Endothelial cell (in vitro differentiated cells): ENCODE measurements at regions not wholly inside any gene's neighbourhood (a gene's known extent, or its start where the extent isn't known, plus 50 kb on each side); places are given as distances from the start of the nearest gene placed in this dataset.

ENCODE experiments used
- DNase-seq: peaks from one replicate; pipeline ENCODE4 v3.0.0; 2021; ENCODE audit warnings: low spot score
- H3K27ac Mint-ChIP-seq: one replicate; pipeline ENCODE4 v1.8.0; 2021; ENCODE audit warnings: mixed read lengths, inconsistent platforms; ENCODE audit not compliant: unreplicated experiment
- H3K27me3 Mint-ChIP-seq: one replicate; pipeline ENCODE4 v1.8.0; 2021; ENCODE audit warnings: mild to moderate bottlenecking, moderate library complexity, mixed read lengths, inconsistent platforms; ENCODE audit not compliant: unreplicated experiment
- H3K36me3 Mint-ChIP-seq: one replicate; pipeline ENCODE4 v1.8.0; 2021; ENCODE audit warnings: mild to moderate bottlenecking, low read depth, mixed read lengths, inconsistent platforms; ENCODE audit not compliant: unreplicated experiment
- H3K4me1 Mint-ChIP-seq: one replicate; pipeline ENCODE4 v1.8.0; 2021; ENCODE audit warnings: mild to moderate bottlenecking, mixed read lengths, inconsistent platforms; ENCODE audit not compliant: unreplicated experiment
- H3K4me3 Mint-ChIP-seq: one replicate; pipeline ENCODE4 v1.8.0; 2021; ENCODE audit warnings: mild to moderate bottlenecking, mixed read lengths, inconsistent platforms; ENCODE audit not compliant: unreplicated experiment
- H3K9me3 Mint-ChIP-seq: one replicate; pipeline ENCODE4 v1.8.0; 2021; ENCODE audit warnings: mixed read lengths, inconsistent platforms; ENCODE audit not compliant: unreplicated experiment
- TF ChIP-seq, protein P1 (sequence below): fragments of 200-600 bp; sonication (generic); IDR thresholded peaks from one replicate; pipeline ENCODE4 v1.5.0; 2021; ENCODE audit warnings: antibody characterized with exemption; ENCODE audit not compliant: unreplicated experiment

- Mint-ChIP-seq H3K4me1 (no peaks in the 10 kb centered on the region), H3K27me3 (peaks cover 2% of the 10 kb centered on the region), H3K4me3 (no peak overlapping the region), H3K27ac (no peak overlapping the region), H3K9me3 (no peaks in the 10 kb centered on the region), H3K36me3 (no peaks in the 10 kb centered on the region)
- TF ChIP-seq, protein P1, sequence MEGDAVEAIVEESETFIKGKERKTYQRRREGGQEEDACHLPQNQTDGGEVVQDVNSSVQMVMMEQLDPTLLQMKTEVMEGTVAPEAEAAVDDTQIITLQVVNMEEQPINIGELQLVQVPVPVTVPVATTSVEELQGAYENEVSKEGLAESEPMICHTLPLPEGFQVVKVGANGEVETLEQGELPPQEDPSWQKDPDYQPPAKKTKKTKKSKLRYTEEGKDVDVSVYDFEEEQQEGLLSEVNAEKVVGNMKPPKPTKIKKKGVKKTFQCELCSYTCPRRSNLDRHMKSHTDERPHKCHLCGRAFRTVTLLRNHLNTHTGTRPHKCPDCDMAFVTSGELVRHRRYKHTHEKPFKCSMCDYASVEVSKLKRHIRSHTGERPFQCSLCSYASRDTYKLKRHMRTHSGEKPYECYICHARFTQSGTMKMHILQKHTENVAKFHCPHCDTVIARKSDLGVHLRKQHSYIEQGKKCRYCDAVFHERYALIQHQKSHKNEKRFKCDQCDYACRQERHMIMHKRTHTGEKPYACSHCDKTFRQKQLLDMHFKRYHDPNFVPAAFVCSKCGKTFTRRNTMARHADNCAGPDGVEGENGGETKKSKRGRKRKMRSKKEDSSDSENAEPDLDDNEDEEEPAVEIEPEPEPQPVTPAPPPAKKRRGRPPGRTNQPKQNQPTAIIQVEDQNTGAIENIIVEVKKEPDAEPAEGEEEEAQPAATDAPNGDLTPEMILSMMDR = no peak
- no peak for DNase-seq
These were observed 184.0 kb downstream of the FNDC1 start for GRCh38 chr6:159353193-159353592.

GRCh38 chr6:159351707-159352106 is 182.5 kb downstream of the FNDC1 start:
- TF ChIP-seq, protein P1 = no peak
- H3K27me3 Mint-ChIP-seq = peaks cover 2% of the 10 kb centered on the region
- H3K36me3 Mint-ChIP-seq = no peaks in the 10 kb centered on the region
- H3K4me3 Mint-ChIP-seq = no peak overlapping the region
- no peaks in the 10 kb centered on the region for H3K4me1 Mint-ChIP-seq
- no peak overlapping the region for H3K27ac Mint-ChIP-seq
- H3K9me3 Mint-ChIP-seq = no peaks in the 10 kb centered on the region
- no peak for DNase-seq

DNA sequence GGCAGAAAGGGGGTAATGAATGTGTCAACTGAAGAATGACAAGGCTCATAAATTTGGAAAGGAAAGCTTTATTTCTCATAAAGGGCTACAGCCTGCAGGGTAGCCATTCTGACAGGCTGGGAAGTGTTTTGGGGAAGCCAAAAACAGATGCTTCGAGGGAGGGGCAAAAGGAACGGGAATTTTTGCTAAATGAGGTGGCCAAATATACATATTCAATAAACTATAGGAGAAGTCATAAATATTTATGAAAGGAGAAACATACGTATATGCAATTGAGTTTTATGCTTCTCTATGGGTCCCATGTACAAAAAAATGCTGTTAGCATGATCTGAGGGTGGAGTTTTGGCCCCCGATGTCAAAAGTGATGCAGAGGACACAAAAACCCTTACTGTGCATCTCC is 180.7 kb downstream of the FNDC1 start:
- Mint-ChIP-seq H3K4me3 (no peak overlapping the region), H3K27me3 (peaks cover 2% of the 10 kb centered on the region), H3K4me1 (no peaks in the 10 kb centered on the region), H3K36me3 (no peaks in the 10 kb centered on the region), H3K9me3 (no peaks in the 10 kb centered on the region), H3K27ac (no peak overlapping the region)
- TF ChIP-seq, protein P1 = no peak
- no peak for DNase-seq

DNA sequence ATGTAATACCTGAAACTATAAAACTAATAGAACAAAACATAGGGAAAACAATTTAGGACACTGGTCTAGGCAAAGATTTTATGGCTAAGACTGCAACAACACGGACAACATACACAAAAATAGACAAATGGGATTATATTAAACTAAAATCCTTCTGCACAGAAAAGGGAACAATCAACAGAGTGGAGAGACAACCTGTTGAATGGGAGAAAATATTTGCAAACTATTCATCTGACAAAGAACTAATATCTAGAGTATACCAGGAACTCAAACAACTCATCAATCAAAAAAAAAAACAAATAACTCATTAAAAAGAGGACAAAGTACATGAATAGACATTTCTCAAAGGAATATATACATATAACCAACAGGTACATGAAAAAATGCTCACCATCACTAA is 174.5 kb downstream of the FNDC1 start:
- H3K27me3 Mint-ChIP-seq = no peaks in the 10 kb centered on the region
- no peaks in the 10 kb centered on the region for H3K4me1 Mint-ChIP-seq
- no peak overlapping the region for H3K27ac Mint-ChIP-seq
- TF ChIP-seq, protein P1 = no peak
- H3K4me3 Mint-ChIP-seq = no peak overlapping the region
- H3K36me3 Mint-ChIP-seq = no peaks in the 10 kb centered on the region
- no peaks in the 10 kb centered on the region for H3K9me3 Mint-ChIP-seq
- DNase-seq = no peak

DNA sequence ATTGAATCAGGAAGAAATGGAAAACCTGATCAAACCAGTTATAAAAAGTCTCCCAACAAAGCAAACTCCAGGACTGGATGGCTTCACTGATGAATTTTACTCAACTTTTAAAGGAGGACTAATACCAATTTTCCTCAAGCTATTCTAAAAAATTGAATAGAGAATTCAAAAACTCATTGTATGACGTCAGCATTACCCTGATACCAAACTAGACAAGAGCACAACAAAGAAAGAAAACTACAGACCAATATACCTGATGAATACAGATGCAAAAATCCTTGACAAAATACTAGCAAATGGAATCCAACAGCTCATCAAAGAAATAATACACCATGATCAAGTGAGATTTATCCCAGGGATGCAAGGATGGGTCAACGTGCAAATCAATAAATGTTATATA is 172.9 kb downstream of the FNDC1 start:
- Mint-ChIP-seq H3K27me3 (no peaks in the 10 kb centered on the region), H3K27ac (no peak overlapping the region), H3K4me3 (no peak overlapping the region), H3K9me3 (no peaks in the 10 kb centered on the region), H3K4me1 (no peaks in the 10 kb centered on the region), H3K36me3 (no peaks in the 10 kb centered on the region)
- DNase-seq = no peak
- TF ChIP-seq, protein P1 = no peak
